HK-2 (cell line): ENCODE measurements at regions not wholly inside any gene's neighbourhood (a gene's known extent, or its start where the extent isn't known, plus 50 kb on each side); places are given as distances from the start of the nearest gene placed in this dataset.

Experiments
- DNase-seq: peaks from one replicate; pipeline ENCODE4 v3.0.0-alpha.2; 2018; ENCODE audit not compliant: unreplicated experiment

DNA sequence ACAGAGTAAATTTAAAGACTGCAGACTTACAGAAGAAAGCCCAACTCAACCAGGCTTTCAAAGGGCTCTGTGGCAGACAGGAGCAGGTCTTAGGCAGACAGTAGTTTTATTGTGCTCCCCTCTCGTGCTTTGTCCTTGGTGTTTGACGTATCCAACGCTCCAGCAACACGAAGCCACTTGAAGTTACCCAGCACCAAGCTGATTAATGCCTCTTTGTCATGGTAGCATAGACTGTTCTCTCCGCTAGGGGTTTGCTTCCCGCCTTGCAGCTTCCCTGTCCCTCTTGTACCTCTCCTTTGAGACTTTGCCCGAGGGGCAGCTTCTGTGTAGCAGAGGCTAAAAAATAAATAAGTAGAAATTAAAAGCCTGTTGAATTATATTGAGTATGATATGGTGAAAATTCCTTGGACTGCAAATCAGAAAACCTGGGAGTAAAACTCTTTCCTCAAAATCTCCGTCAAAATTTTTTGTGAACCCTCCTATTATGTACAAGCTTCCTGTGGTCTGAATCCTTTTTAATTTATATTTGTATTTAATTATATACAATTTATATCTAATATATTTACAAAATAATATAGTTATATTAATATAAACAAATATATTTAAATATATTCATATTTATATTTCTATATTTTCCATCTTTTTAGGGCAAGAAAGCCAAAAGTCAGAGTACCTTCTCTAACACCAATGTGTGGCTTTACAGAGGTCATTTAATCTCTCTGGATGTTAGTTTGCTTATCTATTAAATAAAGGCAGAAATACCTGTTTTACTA, 405.4 kb downstream of the DMAC1 start:
- DNase-seq: no peak

DNA sequence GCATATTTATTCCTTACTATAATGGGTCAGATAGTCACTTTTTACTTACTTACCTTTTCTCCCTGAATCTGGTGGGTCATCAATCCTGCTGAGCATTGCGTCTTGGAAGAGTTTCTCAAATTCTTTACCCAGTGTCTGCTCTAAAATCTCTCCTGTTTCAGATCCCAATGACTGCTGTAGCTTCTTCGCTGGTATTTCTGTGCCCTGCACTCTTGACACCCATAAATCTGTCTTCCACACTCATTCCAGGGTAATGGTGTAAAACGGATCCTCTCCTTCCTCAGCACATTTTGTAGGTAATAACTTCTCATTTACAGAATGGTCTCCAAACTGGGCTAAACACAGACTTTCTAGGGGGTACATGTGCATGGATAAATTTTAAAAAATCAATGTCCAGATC, 407.4 kb downstream of the DMAC1 start:
- no peak for DNase-seq

DNA sequence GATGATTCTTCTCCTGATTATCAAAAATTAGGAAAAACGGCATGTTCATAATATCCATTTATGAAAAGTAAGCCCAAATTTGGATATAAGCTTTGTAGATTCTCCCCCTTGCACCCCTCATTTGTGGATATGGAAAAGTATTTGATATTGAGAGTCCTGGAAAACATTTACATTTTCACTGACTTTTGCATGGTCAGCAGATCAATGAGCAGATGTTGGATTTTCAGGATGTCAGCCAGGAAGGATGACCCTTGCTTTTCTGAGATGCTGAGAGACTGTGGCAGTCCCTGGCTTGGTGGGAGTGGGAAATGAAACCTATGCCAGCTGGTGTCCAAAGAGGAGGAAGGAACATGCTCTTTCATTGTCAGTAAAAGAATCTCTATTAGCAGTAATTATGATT, 410.8 kb downstream of the DMAC1 start:
- no peak for DNase-seq

DNA sequence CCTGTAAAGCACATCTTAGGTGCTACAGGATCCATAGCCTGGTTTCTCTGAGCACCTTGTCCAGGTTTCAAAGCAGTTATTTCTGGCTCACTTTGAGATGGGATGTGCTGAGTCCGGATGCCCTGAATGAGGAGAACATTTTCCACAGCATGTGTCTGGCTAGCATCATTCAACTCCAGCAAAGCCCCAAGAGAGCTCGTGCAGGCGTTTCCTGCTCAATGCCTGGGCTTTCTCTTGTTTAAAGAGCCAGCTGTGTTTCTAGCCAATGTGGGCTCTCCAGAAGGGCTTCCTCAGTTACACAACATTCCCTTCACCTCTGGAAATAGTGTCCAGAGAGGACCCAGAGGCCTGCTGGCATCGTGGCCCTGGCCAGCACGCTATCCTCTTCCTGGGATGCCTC, 411.7 kb downstream of the DMAC1 start:
- DNase-seq: no peak

DNA sequence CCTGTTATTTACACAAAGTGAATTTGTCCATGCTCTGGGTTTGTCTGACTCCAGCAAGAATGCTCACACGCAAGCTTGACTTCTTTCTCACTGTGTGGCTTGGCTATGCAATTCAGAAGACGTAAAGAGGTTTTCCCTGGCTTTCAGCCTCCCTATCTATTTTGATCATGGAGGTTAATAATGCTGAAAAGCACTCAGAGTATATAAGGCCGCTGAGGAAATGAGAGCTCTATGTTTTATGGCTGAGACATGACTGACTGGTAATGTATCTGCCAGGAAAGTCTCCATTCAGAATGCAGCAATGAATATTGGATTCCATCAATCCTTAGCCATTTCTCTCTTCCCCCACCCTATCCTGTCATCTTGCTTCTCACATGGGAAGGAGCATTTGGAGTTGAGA, 417.3 kb downstream of the DMAC1 start:
- DNase-seq: no peak

DNA sequence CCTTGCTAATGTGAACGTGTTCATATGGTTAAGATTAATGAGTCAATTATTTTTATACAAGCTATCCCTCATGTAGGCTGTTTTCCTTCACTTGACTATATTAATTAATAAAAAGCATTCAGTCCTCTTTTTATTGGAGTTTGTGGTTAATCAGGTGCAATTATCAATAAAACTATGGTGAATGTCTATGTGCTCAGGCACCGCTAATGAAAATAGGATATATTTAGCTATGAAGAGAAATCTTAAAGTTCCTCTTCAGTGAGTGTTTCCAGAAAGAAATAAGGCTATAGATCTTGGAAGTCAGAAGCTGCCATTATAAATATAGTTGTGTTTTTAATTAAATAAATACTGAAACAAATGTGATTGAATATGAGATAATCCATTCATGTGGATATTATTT, 422.1 kb downstream of the DMAC1 start:
- DNase-seq: no peak

DNA sequence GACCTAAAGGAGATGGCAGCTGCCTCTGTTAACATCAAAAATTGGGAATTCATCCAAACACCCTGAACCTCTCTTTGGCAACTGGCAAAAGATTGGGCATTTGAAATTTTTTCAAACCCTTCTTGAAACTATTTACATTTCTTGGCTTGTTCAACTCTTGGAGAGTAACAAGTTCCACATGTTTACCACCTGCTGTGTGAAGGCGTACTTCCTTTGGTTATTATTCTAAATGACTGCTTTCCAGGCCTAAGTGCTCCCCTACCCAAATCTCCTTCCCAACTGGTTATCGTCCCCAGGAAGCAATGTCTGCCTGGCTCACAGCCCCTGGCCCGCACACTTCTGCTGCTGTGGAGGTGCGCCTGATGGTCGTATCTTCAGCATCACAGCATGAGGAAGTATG, 422.7 kb downstream of the DMAC1 start:
- DNase-seq: no peak

DNA sequence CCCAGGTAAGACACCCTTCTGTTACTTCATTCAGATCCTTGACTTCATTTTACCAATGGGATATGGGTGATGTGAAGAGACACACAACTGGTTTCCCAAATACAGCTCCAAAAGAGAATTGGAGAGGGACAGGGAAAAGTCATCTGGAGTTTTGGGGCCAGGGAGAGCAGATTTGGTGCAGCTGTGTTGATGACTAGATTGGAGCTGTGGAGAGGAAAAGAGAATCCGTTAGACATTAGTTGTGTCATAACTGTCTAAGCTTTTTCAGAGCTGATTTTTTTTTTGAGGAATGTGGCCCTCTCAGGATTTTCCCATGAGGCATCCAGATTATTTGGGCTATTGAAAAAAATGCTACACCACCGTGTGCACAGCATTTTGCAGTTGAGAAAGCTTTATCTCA, 423.4 kb downstream of the DMAC1 start:
- no peak for DNase-seq

DNA sequence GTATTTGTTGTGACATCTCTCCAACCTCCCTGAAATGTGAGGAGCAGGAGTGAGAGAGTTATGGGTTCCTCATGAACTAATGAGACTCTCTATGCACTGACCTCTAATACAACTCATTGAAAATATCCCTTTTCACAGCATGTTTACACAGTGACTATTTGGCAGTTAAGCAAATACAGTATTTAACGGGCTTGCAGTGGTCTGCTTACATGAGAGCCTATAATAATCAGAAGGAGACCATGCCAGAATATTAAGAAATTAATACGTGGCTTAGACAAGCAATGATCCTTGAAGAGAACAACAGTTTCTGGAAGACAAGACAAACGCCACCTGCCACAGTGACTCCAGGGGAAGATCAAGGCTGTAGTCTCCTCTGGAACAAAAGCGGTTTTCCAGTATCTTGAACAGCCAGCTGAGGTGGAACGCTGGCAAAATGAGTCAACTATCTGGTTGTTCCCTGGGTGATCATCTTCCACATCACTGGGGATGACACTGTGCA, 424.5 kb downstream of the DMAC1 start:
- no peak for DNase-seq

DNA sequence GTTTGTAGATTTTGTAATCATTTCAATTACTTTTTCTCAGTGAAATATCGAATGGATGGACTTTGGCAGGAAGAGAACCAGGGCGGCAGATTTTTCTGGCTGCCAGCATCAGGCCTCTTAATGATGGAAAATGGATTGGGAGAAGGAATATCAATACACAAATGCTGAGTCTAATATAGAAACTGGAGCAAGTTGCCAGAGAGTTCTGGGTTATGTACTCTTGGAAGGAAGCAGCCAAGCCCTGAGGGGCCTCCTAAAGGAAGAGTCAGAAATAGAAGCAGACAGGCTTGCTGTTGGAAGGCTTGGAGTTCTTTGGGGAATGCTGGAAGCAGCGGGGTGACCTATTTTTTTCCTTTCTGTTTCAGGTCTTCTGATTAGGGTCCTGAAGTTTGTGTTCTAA, 428.6 kb downstream of the DMAC1 start:
- DNase-seq: no peak

DNA sequence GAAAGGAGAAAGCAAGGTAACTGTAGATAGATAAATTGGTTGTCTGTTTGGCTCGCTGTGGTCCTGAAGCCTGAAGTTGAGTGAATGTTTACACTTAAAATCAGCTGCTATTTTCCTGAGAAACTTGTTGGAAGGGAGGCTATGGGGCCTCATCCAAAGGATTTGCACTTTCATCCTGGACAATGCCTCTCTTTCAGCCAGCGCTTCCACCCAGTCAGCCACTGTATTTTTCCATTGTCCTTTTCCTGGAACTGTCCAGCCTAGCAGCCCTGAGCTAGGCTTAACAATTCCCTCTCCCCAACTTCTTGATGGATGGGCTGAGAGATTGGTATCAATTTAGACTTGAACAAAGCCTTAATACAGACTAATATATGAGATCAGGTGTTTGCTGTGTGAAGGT, 429.2 kb downstream of the DMAC1 start:
- DNase-seq: no peak

DNA sequence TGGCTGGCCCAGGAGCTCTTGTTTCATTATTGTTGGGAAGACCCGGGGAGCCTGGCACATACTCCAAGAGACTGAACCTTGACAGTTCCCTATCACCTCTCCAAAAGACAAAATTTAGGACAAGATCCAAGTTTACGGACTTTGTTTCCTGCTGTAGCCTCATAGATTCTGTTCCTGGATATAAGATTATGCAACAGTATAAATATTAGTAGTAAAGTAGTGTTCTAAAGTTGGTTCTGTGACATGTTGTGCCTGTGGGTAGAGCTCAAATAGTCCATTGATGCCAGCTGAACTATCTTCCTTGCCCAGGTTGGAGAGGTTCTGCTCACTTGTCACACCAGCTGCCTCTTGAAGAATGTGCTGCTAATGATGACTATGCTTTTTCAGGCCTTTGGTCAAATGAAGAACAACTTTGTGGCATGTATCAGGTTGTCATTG, 430.2 kb downstream of the DMAC1 start:
- DNase-seq: no peak

DNA sequence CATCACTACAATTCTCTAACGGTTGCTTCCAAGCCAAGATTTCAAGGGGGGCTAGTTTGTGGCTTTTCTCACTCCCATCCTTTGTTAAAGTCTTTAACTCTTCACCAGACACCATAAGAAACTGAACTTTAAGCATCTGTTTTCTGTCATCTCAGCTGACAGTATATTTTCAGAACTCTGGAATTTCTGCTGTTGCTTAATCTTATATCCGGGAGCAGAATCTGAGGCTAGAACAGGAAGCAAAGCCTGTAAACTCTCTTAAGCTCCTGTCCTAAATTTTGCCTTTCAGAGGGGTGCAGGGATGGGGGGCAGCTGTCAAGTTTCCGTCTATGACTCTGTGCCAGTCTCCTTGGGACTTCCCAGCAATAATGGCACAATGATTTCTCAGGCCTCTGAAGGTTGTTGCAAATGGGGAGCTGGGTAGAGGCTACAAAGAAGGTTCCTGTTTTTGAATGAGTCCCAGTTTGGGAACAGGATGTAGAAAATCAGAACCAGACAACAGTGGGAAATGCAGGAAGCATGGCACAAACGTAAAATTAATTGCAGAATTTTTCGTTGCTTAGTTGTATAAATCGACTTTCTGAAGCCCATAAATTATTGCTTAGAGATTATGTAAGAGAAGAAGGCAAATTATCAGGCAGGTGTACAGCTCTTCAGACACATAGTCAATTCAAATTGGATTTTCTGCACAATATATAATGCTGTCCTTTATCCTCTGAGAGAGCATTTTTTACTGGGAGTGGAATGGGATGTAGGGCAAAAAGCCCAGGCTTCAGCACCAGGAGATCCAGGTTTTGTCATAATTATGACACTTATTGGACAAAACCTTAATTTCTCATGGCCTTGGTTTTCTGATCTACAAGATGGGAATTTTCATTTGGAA, 430.9 kb downstream of the DMAC1 start:
- no peak for DNase-seq

DNA sequence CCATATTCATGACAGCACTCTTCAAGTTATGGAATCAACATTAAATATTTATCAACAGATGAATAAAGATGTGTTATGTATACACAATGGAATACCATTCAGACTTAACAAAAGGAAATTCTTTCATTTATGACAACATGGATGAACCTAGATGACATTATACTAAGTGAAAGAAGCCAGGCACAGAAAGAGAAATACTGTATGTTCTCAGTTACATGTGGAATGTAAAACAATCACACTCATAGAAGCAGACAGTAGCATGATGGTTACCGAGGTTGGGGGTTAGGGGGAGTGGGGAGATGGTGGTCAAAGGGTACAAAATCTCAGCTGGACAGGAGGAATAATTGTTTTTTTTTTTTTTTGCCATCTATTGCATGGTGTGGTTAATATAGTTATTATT, 431.9 kb downstream of the DMAC1 start:
- no peak for DNase-seq

DNA sequence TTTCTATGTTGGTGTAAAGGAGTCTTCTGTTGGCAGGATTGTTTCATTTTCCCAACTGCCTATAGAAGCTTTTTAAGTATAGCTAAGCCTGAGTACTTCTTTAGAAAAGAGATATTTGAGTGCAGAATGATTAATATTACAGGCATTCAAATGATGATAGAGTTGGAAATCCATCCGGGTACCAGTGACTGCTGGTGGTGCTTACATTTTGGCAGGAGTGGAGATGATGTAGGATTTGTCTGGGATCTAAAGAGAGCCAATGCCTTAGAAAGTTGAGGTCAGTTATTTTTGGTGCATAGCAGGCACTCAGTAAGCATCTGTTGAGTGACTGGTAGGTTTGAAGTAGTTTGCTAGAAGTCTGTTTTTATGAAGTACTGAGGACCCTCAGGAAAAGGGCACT, 433.5 kb downstream of the DMAC1 start:
- DNase-seq: no peak

DNA sequence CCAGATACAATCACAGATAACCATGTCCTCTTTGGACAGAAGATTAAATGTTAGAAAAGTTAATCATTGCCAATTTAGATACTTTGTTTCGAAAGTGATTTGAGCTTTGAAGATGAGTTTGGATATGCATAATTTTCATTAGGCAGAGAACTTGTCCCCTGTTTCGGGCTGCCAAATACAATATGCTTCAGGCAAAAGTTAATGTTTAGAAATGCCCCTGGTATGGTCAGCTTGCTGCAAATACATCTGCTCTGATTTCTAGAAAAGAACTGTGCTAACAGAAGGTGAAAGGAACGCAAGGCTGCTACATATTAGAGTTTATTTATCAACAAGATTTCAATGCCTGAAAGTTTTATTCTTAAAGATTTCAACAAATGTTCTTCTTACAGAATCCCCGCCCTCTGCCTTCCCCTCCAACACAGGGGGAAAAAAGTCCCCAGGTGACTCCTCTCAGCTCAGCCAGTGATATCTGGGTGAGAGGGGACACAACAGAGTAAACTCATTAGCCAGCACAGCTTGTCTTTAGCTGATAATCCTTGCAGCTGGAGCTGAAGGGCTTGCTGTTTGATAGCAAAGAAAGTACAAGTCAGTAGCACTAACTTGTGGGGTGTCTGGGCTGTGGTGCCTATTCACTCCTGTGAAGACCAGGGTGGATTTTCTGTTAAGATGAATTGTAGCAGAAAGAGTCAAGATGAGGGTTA, 435.7 kb downstream of the DMAC1 start:
- no peak for DNase-seq

DNA sequence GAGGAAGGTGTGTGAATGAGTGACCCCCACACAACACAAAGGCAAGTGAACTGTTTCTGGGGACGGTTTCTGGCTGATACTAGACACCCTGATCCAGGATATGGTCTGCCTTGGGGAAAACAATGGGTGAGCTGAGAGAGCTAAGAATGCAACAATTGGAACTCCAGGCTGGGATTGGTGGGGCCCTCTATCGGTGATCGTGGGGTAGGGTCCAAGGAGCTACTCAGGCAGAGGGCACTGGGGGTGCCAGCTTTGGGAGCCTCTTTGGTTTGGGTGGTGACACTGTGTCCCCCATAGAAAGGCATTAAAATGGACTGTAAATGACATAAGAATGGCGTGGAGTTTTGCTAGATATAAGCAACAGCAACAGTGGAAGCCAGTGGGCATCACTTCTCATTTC, 439.1 kb downstream of the DMAC1 start:
- DNase-seq: no peak

DNA sequence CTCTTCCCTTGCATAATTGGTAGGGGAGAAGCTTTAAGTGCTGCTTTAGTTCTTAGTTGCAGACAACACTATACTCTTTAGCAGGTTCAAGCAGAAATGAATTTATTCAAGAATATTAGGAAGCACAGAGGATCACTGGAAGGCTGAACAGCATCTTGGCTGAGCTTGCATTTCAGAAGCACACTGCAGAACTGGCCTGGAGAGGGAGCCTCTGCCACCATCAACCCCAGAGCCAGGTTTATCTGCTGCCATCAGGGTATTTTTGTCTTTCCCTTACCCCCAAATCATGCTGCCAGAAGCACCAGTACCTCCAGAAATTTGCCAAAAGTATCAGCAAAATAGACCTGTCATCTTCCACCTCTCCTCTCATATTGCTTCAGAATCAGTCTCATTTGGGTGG, 440.7 kb downstream of the DMAC1 start:
- no peak for DNase-seq

DNA sequence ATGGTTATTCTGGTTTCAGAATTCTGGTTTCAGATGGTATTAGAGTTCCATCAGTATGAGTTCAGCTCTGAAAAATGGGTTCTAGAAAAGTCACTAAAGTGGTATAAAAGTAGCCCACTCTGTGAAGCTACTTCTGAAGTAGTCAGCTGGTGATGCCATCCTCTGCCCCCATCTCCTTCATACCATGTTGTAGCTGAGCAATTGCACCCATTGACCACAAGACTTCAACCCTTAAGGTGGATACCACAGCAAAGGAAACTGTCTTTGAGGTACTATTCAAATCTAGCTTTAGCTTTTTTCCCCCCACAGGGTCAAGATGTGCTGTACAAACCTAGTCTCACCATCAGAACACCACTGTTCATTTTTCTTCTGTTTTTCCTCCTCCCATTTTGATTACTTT, 444.9 kb downstream of the DMAC1 start:
- DNase-seq: no peak

DNA sequence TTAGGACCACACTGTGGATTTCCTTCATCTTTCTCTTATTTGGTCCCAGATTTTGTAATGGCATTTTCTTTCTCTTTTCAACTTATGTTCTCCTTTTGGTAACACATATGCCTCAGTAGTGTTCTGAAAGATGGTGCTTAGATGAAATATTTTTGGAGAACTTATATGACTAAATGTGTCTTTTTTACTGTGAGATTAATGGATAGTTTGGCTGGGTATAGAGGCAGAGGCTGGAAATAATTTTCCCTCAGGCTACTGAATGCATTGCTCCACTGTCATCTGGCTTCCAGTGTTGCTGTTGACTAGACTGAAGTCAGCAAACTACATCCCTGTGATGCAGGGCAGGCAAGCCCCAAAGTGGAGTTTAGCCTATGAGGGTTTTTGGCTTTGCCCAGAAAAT, 450.9 kb downstream of the DMAC1 start:
- no peak for DNase-seq

DNA sequence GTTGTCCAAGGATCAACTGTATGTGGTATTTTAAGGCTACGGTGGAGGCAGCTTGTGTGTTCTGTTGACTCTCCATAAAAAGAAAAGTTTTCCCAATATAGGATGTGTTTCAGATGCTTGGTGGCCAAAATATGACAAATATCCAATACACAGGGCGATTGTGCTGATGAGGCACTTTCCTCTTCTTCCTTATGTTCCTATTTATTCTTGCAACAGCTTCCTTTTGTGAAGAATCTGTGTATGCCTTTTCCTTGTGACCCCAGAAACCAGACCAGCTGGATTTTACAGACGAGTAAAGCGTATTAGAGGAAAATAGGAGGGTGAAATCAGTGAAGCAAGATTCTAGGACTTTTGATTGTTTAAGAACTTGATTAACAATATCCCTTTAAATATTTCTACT, 452.0 kb downstream of the DMAC1 start:
- DNase-seq: no peak

DNA sequence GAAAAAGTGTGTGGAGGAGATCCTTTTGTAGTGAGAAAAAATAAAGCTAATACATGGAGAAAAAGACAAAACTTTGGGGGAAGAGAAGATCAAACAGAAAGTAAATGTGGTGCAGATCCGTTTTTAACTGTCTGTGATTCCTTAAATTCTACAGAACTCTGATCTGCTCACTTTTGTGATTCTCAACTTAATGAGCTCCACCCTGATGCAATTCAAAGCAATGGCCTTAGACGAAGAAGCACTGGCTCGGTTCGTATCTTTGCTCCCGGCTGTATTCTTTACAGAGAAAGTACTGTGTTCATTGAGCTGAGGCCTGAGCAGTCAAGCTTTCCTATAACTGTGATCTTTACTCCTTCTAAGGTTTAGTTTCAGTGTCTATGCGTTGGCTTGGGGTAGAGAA, 453.4 kb downstream of the DMAC1 start:
- no peak for DNase-seq

DNA sequence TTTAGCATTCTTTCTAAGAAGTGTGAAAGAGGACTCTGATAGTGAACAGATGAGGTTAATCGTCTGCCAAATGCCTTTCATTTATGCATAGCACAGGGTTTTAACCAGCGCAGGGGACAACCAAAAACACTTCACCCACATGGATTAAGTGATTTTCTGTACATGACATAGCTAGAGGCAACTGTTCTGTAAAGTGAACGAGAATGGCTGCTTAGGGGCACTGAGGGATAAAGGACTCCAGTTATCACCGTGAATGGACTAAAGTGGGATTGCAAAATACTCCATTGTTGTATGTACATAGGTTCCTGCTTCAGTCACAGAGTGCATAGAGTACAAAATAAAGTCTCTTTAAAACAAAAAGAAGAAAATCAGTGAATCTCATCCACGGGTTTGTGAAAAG, 456.8 kb downstream of the DMAC1 start:
- DNase-seq: no peak
